Adipocyte (in vitro differentiated cells): ENCODE measurements at regions not wholly inside any gene's neighbourhood (a gene's known extent, or its start where the extent isn't known, plus 50 kb on each side); places are given as distances from the start of the nearest gene placed in this dataset.

Experiments
- DNase-seq: peaks from one replicate; pipeline ENCODE4 v3.0.0-alpha.2; 2015; ENCODE audit warnings: low read depth
- H3K27me3 ChIP-seq: replicated peaks from 2 replicates; pipeline ENCODE4 v1.7.0; 2013; ENCODE audit warnings: mild to moderate bottlenecking, low read length, moderate library complexity; ENCODE audit not compliant: control insufficient read depth, insufficient read depth
- H3K36me3 ChIP-seq: 2 replicates; pipeline ENCODE4 v1.7.0; 2013; ENCODE audit warnings: low read length, mild to moderate bottlenecking, moderate library complexity; ENCODE audit not compliant: control insufficient read depth, insufficient read depth, severe bottlenecking
- H3K4me1 ChIP-seq: 2 replicates; pipeline ENCODE4 v1.7.0; 2013; ENCODE audit warnings: mild to moderate bottlenecking, low read length, moderate library complexity; ENCODE audit not compliant: control insufficient read depth, insufficient read depth
- H3K4me3 ChIP-seq: 2 replicates; pipeline ENCODE4 v1.7.0; 2013; ENCODE audit warnings: mild to moderate bottlenecking, low read length, moderate library complexity
- H3K9ac ChIP-seq: 2 replicates; pipeline ENCODE4 v1.7.0; 2013; ENCODE audit warnings: mild to moderate bottlenecking, low read length, moderate library complexity
- H3K9me3 ChIP-seq: 2 replicates; pipeline ENCODE4 v1.7.0; 2013; ENCODE audit warnings: mild to moderate bottlenecking, low read length, moderate library complexity; ENCODE audit not compliant: control insufficient read depth

DNA sequence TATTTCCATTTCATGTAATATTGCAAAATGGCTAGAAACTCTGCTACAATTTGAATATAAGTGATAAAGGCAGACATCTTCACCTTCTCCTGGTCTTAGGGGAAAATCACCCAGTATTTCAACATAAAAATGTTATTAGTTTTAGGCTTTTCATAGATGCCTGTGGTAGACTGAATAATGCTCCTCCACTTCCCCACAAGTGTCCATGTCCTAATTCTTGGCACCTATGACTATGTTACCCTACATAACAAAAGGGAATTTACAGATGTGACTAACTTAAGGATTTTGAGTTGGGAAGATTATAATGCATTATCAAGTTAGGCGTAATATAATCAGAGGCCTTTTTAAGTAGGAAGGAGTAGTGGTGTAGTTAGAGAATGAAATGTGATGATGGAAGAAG is 196.4 kb downstream of the TMTC3 start:
- Histone ChIP-seq H3K9ac (no peak overlapping the region), H3K4me1 (peaks cover 9% of the 10 kb centered on the region), H3K9me3 (no peaks in the 10 kb centered on the region), H3K27me3 (no peaks in the 10 kb centered on the region), H3K36me3 (no peaks in the 10 kb centered on the region), H3K4me3 (no peak overlapping the region)
- no peak for DNase-seq

DNA sequence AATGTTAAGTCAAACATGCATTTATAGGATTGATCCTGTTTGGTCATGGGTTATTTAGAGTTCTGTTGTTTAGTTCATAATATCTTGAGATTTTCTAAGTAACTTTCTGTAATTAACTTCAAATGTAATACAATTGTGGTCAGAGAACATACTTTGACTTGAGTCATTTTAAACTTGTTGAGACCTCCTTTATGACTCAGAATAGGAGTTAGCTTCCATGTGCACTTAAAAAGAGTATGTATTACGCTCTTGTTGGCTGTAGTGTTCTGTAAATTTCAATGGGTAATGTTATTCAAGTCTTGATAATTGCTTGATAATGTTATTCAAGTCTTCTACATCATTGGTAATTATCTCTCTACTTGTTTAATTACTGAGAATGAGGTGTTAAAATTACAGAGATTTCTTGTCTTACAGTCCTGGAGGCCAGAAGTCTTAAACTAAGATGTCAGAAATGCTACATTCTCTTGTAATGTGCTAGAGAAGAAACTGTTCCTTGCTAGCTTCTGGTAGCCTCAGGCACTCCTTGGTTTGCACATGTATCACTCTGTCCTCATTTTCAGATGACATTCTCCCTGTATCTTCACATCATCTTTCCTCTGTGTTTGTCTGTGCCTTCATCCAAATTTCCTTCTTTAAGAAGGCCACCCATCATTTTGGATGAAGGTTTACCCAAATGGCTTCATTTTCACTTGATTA is 197.3 kb downstream of the TMTC3 start:
- Histone ChIP-seq H3K27me3 (no peaks in the 10 kb centered on the region), H3K9me3 (no peaks in the 10 kb centered on the region), H3K36me3 (no peaks in the 10 kb centered on the region), H3K9ac (no peak overlapping the region), H3K4me3 (no peak overlapping the region), H3K4me1 (peaks cover 9% of the 10 kb centered on the region)
- DNase-seq = peak; percentile 68

DNA sequence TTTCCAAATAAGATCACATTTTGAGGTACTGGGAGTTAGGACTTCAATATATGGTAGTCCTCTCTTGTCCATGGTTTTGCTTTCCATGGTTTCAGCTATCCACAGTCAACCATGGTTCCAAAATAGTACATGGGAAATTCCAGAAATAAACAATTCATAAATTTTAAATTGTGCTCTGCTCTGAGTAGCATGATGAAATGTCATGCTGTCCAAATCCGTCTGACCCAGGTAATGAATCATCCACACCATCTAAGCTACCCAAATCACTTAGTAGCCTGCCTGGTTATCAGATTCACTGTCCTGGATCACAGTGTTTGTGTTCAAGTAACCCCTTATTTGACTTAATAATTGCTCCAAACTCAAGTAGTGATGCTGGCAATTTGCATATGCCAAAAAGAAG is 197.9 kb downstream of the TMTC3 start:
- H3K9ac ChIP-seq = no peak overlapping the region
- DNase-seq = no peak
- peaks cover 9% of the 10 kb centered on the region for H3K4me1 ChIP-seq
- no peaks in the 10 kb centered on the region for H3K27me3 ChIP-seq
- H3K9me3 ChIP-seq = no peaks in the 10 kb centered on the region
- no peaks in the 10 kb centered on the region for H3K36me3 ChIP-seq
- no peak overlapping the region for H3K4me3 ChIP-seq

DNA sequence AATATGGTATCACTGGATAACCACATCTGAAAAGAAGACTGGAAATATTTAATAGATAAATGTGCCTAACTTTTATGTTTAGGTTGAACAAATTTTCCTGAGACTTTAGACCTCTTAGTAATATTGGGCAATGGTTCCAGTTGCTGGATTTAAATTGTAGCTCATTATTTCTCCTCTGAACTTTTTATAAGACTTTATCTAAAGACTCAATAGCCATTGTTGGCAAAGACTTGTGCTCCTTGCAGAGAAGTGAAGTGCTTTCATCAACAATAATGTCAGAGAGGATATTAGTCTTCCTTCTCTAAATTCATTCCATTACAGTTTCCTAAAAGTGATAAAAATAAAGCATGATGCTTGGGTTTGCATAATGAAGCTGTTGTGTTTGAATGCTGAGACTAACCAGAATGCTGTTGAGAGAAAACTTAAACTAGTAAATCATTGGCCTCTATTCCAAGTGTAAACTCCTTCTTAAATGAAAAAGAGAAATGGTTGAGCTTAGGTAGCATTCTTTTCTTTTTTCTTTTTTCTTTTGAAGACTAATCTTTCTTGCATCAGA is 200.2 kb downstream of the TMTC3 start:
- H3K4me3 ChIP-seq = no peak overlapping the region
- no peaks in the 10 kb centered on the region for H3K27me3 ChIP-seq
- H3K9ac ChIP-seq = no peak overlapping the region
- H3K9me3 ChIP-seq = no peaks in the 10 kb centered on the region
- H3K36me3 ChIP-seq = no peaks in the 10 kb centered on the region
- peaks cover 9% of the 10 kb centered on the region for H3K4me1 ChIP-seq
- no peak for DNase-seq

DNA sequence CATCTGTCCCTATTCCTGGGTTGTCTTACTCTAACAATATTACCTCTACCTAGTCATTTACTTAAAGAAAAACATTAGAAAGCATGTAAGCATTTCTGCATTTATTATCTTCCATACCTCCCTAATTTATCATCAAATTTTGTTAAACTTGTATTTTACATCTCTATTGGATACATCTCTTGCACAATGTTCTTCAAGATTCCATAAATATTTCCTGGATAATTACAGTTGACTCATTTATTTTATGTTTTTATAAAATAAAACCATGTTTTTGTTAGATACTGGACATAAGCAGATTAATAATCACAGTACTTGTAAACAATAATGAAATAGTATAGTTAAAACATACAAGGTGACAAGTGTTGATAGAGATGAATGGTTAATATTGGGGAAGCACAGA is 209.0 kb downstream of the TMTC3 start:
- Histone ChIP-seq H3K27me3 (no peaks in the 10 kb centered on the region), H3K36me3 (no peaks in the 10 kb centered on the region), H3K4me1 (peaks cover 13% of the 10 kb centered on the region), H3K9me3 (no peaks in the 10 kb centered on the region), H3K9ac (no peak overlapping the region), H3K4me3 (no peak overlapping the region)
- DNase-seq = peak; percentile 44

DNA sequence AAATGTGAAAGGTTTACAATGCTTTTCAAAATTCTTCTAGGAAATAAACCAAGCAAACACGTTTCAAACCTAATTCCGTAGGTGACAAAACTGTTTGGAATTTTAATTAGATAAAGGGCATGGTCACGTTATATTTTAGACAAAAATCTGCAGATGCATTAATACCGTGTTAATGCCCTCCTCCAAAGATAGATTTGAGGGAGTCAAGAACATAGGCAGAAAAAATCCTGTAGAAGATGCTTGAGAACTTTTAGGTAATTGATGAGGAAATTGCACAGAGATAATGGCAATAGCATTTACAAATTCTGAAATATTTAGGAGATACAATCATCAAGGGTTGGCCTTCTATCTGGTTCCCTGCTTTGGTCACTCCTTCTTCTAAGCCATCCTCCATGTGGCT is 212.6 kb downstream of the TMTC3 start:
- Histone ChIP-seq H3K36me3 (no peaks in the 10 kb centered on the region), H3K9me3 (no peaks in the 10 kb centered on the region), H3K9ac (no peak overlapping the region), H3K27me3 (no peaks in the 10 kb centered on the region), H3K4me3 (no peak overlapping the region), H3K4me1 (peaks cover 13% of the 10 kb centered on the region)
- no peak for DNase-seq

DNA sequence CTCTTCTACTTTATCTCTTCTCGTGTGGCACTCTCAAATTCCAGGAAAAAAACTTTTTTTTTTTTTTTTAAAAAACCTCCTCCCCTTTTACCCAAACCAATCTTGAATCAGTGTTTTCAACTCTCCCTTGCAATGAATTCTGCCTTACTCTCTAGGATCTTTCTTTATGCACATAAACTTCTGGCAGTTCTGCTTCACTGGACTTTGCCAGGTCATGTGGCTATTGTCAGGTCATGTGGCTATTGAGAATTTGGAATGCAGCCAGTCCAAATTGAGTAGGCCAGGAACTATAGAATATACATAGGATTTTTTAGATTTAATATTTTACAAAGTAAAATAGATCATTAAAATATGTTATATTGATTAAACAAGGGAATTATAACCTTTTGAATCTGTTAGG is 218.2 kb downstream of the TMTC3 start:
- peaks cover 20% of the 10 kb centered on the region for H3K4me1 ChIP-seq
- no peak for DNase-seq

DNA sequence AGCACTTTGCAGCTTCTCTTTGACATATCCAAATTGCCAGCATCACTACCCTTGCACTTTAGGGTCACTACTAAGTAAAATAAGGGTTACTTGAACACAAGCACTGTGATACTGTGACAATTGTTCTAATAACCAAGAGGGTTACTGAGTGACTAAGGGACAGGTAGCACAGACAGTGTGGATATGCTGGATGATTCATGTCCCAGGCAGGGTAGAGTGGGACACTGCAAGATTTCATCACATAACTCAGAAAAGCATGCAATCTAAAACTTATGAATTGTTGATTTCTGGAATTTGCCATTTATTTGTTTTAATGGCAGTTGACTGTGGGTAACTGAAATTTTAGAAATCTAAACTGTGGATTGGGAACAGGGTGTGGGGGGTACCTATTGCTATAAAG is 218.8 kb downstream of the KITLG start:
- H3K36me3 ChIP-seq = no peaks in the 10 kb centered on the region
- no peaks in the 10 kb centered on the region for H3K27me3 ChIP-seq
- H3K9ac ChIP-seq = no peak overlapping the region
- DNase-seq = peak; percentile 34
- peaks cover 20% of the 10 kb centered on the region for H3K4me1 ChIP-seq
- H3K9me3 ChIP-seq = no peaks in the 10 kb centered on the region
- no peak overlapping the region for H3K4me3 ChIP-seq

More for the DNA sequence above, 218.2 kb downstream of the TMTC3 start:
- Histone ChIP-seq H3K27me3 (no peaks in the 10 kb centered on the region), H3K36me3 (no peaks in the 10 kb centered on the region), H3K9ac (no peak overlapping the region), H3K4me3 (no peak overlapping the region), H3K9me3 (no peaks in the 10 kb centered on the region)

DNA sequence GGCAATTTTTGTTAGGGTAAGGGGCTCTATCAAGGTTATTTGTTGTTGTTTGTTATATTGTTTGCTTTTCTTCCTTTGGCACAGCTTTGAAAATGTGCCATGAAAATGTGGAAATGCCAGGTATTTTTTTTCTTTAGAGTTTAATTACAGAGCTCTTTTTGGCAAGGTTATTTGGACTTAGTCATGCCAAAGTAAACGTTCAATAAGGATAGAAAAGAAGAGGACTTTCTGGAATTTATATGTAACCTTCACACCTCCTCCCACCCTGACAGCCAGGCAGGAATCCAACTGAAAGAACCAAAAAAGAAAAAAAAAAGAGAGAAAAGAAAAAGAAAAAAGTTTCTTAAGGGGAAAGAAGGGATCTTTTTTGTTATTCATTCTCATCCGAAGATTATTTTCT is 217.8 kb downstream of the KITLG start:
- no peaks in the 10 kb centered on the region for H3K27me3 ChIP-seq
- H3K4me3 ChIP-seq = no peak overlapping the region
- DNase-seq = no peak
- H3K9me3 ChIP-seq = no peaks in the 10 kb centered on the region
- H3K9ac ChIP-seq = no peak overlapping the region
- H3K36me3 ChIP-seq = no peaks in the 10 kb centered on the region
- peaks cover 20% of the 10 kb centered on the region for H3K4me1 ChIP-seq

DNA sequence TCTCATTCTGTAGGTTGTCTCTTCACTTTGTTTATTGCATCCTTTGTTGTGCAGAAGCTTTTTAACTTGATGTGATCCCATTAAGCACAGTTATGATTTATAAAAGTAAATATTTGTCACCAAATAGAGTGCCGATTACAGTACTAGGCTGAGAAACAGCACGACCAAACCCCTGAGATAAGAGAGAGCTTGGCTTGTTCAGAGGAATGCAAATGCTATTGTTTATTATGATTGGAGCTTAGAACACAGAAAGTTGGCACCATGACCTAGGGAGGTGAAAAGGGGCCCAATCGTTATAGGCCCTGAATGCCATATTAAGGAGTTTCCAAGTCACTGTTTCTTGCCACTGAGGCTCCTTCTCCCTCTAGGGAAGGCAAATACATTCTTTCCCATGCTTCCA is 214.9 kb downstream of the KITLG start:
- no peaks in the 10 kb centered on the region for H3K9me3 ChIP-seq
- DNase-seq = no peak
- no peak overlapping the region for H3K9ac ChIP-seq
- no peaks in the 10 kb centered on the region for H3K36me3 ChIP-seq
- H3K27me3 ChIP-seq = no peaks in the 10 kb centered on the region
- H3K4me1 ChIP-seq = peaks cover 20% of the 10 kb centered on the region
- H3K4me3 ChIP-seq = no peak overlapping the region

DNA sequence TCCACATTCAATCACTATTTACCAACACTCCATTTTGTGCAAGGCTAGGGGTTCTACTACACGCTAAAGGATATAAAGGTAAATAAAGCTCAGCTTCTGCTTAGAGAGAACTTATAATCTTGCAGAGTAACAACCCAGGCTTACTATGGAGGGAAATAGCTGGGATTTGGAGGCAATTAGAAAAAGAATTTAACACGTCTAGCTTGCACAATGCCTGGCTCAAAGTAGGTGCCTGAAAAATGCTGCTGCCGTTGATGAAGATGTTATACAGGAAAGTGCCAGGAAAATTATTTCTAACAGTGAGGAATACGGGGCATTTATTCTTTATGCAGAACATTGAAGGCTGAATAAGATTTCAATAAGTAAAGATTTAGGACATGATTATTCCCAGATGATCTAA is 214.2 kb downstream of the KITLG start:
- no peaks in the 10 kb centered on the region for H3K9me3 ChIP-seq
- no peak overlapping the region for H3K4me3 ChIP-seq
- H3K9ac ChIP-seq = no peak overlapping the region
- H3K36me3 ChIP-seq = no peaks in the 10 kb centered on the region
- H3K4me1 ChIP-seq = peaks cover 21% of the 10 kb centered on the region
- H3K27me3 ChIP-seq = no peaks in the 10 kb centered on the region
- DNase-seq = no peak

DNA sequence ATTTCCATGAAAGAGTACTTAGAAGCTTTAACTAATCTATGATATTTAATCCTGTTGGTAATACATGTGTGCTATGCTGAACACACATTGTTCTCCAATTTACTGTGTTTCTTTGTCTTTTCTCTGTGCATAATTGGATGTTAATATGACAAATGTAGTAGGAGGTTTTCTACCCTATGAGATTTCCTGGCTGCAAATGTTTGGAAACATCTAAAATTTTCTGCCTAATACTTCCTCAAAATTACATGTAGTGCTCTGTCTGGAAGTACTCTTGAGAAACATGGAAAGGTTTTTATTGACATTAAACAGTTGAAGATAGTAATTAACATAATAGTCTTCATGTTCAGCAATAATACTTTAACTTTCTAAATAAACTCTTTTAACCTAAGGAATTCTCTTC is 213.0 kb downstream of the KITLG start:
- Histone ChIP-seq H3K4me3 (no peak overlapping the region), H3K9ac (no peak overlapping the region), H3K36me3 (no peaks in the 10 kb centered on the region), H3K4me1 (peaks cover 21% of the 10 kb centered on the region), H3K9me3 (no peaks in the 10 kb centered on the region), H3K27me3 (no peaks in the 10 kb centered on the region)
- DNase-seq = no peak
